Fibroblast of pulmonary artery (primary cell): ENCODE measurements at regions not wholly inside any gene's neighbourhood (a gene's known extent, or its start where the extent isn't known, plus 50 kb on each side); places are given as distances from the start of the nearest gene placed in this dataset.

Experiments
- DNase-seq: peaks from one replicate; pipeline ENCODE4 v3.0.0-alpha.2; 2010; ENCODE audit warnings: low read depth
- H3K4me3 ChIP-seq: replicated peaks from 2 replicates; pipeline ENCODE4 v1.5.1; 2011; ENCODE audit warnings: low read depth, mild to moderate bottlenecking, control low read depth, low read length, moderate library complexity
- CTCF ChIP-seq: IDR thresholded peaks from 2 replicates; pipeline ENCODE4 v1.5.1; 2011; ENCODE audit warnings: mild to moderate bottlenecking, control low read depth, low read length, inconsistent platforms; ENCODE audit errors: missing control alignments

DNA sequence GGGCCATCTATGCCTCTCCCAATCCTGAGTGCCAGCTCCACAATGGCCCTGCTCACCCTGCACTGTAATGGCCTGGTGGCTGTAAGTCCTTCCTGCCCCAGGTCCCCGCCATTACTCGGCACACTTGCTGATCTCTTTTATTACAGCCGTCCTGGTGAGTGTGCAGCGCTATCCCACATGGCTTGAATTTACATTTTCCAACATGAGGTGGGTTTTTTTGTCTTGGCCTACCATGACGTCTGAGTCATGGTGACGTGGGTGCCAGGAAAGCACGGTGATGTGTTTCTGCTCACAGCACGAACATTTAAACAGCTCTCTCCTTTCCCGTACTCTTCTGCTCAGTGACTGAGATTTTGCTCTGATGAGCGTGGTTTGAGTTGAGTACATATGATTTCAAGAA, 55.2 kb upstream of the FOXF1 start:
- no peak for TF ChIP-seq CTCF
- no peak overlapping the region for H3K4me3 ChIP-seq
- peak; percentile 40 for DNase-seq

DNA sequence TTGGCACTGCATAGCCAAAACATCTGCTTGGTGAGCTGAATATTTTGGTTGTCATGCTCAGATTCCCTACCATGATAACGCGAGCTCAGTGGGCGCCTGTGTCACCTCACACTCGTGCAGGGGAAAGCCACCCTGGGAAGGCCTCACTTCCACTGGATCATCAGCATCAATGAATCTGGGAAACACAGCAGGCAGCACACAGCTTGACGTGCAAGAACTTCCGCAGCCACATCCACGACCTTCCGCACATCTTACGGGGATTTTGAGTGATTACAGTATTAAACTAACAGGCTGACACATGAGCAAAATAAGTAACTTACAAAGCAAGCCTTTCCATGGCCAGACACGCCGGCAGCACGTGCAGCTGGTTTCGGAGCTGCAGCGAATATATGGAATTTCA, 54.7 kb upstream of the FOXF1 start:
- no peak for TF ChIP-seq CTCF
- no peak for DNase-seq

DNA sequence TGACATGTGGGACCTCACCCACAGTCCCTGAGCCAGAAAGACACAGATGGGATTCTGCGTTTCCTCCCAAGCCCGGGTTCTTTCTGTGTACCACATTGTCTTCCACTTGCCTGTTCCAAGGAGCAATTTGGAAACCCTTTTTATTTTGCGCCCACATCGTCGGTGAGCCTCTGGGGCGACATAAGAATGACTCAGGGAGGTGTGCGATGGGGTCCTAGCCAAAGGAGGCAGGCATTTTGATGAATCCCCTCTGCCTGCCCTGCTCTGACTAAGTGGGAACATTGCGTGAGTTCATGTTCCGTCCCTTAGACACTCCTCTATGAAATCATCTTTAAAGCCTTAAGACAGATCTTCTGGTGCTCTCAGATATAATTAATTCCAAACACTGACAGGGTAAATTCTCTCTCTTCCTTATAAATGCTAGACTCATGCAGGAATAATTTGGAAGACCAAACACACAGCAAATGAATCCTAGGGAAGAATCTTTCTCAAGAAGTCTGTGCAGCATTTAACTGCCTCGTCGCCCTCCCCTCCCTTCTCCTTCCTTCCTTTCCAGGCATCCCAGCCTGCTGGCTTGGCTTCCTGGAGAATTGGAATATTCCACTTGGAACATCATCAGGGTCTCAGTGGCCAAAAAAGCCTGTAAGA, 52.7 kb upstream of the FOXF1 start:
- TF ChIP-seq CTCF = no peak
- no peak overlapping the region for H3K4me3 ChIP-seq
- peak; percentile 46 for DNase-seq

More for the DNA sequence above, 54.7 kb upstream of the FOXF1 start:
- no peak overlapping the region for H3K4me3 ChIP-seq

DNA sequence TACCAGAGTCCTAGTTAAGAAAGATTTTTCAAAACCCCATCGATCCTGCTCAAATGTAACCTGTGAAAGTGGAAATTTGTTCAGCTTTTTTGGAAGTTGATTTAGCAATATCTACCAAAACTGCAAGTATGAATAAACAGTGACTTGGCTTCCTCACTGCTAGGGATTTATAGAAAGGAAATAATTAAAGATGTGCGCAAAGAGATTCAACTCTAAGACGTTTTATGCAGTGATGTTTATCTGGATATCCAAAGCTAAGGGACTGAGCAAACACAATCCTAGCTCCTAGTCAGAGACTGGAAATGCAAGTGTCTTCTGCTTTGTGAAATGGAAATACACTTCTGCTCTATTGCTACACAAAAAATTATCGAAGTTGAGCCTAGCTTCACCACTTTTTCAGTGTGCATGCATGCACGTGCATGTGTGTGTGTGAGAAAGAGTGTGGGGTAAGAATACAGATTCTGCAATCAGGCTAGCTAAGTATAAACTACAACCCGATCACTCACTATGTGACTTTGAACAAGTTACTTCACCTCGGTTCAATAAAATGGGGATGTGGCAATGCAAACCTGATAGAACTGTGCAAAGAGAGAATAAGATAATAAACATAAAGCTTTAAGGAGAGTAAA, 52.1 kb upstream of the FOXF1 start:
- no peak overlapping the region for H3K4me3 ChIP-seq
- TF ChIP-seq CTCF = no peak
- DNase-seq = no peak

GRCh38 chr16:86459266-86459665, 51.1 kb upstream of the FOXF1 start:
- H3K4me3 ChIP-seq = no peak overlapping the region
- no peak for TF ChIP-seq CTCF

More at GRCh38 chr16:86459266-86459665, 51.1 kb upstream of the FOXF1 start:
- no peak for DNase-seq
